ENCODE measurements at regions not wholly inside any gene's neighbourhood (a gene's known extent, or its start where the extent isn't known, plus 50 kb on each side); places are given as distances from the start of the nearest gene placed in this dataset.

GRCh38 chr22:27401321-27401720, 400.2 kb downstream of the MN1 start:
- no peaks in the 10 kb centered on the region for H3K4me1 ChIP-seq (ENCODE audit: low read depth)
- TF ChIP-seq CTCF (IDR thresholded peaks at IDR 0.05): no peak
- DNase-seq (no peak), ATAC-seq (no peak)
- no peaks in the 10 kb centered on the region for H3K9me3 ChIP-seq
- H3K4me3 ChIP-seq: no peak overlapping the region
- no peaks in the 10 kb centered on the region for H3K36me3 ChIP-seq (ENCODE audit: low read depth)
- intact Hi-C loops (cut with DNase I, micrococcal nuclease): no loop called here

DNA sequence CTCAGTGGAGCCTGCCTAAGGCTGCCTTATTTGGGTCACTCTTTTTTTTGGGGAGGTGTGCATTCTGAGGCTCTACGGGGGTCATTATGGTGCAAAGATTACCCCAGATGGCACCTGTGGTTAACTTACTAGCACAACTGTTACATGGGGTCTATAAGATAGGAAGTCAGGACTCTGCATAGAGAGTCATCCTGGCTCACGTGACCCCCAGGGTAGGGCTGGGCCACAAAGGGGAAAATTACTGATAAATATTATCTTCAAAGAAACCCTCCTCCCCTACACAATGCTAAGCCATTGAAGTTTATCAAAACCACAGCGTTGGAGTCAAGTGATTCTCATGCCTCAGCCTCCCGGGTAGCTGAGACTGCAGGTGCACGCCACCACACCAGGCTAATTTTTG, 397.1 kb downstream of the MN1 start:
- Histone ChIP-seq H3K4me3 (no peak overlapping the region), H3K4me1 (ENCODE audit: low read depth) (no peaks in the 10 kb centered on the region), H3K36me3 (ENCODE audit: low read depth) (no peaks in the 10 kb centered on the region), H3K9me3 (no peaks in the 10 kb centered on the region)
- intact Hi-C loops (cut with DNase I, micrococcal nuclease): no loop called here
- TF ChIP-seq CTCF (IDR thresholded peaks at IDR 0.05): no peak
- ATAC-seq: no peak
- no peak for DNase-seq

GRCh38 chr22:27405672-27406388, 395.7 kb downstream of the MN1 start:
- no peak overlapping the region for H3K4me3 ChIP-seq
- H3K9me3 ChIP-seq: no peaks in the 10 kb centered on the region
- no peaks in the 10 kb centered on the region for H3K4me1 ChIP-seq (ENCODE audit: low read depth)
- peak; percentile 52 for TF ChIP-seq CTCF (IDR thresholded peaks at IDR 0.05)
- DNase-seq: peak in 2 of 3 donors; percentile 74 to 76
- intact Hi-C loops (cut with DNase I, micrococcal nuclease): no loop called here
- H3K36me3 ChIP-seq (ENCODE audit: low read depth): no peaks in the 10 kb centered on the region
- ATAC-seq: peak; percentile 77

GRCh38 chr22:27406389-27406861, 395.1 kb downstream of the MN1 start:
- no peak for TF ChIP-seq CTCF (IDR thresholded peaks at IDR 0.05)
- Histone ChIP-seq H3K9me3 (no peaks in the 10 kb centered on the region), H3K4me1 (ENCODE audit: low read depth) (no peaks in the 10 kb centered on the region), H3K4me3 (no peak overlapping the region), H3K36me3 (ENCODE audit: low read depth) (no peaks in the 10 kb centered on the region)
- ATAC-seq (no peak), DNase-seq (no peak)
- intact Hi-C loops (cut with DNase I, micrococcal nuclease): no loop called here

DNA sequence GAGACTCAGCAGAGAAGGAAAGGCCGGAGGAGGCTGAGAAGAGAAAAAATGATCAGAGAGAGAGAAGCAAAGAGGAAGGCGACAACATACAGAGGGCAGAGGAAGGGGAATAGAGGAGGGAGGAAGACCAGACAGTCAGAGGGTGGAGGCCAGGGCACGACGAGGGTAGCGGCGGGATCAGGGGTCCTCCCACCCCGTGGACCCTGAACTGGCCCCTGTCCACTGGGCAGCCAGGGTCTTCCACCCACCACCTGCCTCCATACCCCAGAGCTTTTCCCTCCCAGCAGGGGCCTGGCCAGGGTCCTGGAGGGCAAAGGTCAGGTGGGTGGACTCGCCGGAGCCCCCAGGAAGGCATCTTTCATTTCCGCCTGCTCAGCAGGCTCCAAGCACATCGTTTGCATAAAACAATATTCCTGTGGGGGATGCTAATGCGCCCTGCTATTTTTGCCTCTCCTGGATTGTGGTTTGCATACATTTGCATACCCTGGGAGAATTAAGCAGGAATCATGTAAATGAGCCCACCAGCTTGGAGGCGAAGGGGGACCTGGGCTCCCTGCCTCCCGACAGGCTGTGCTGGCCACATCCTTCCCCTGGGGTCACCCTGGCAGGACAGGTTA, 394.1 kb downstream of the MN1 start:
- DNase-seq (no peak), ATAC-seq (no peak)
- intact Hi-C loops (cut with DNase I, micrococcal nuclease): no loop called here
- no peaks in the 10 kb centered on the region for H3K9me3 ChIP-seq
- no peaks in the 10 kb centered on the region for H3K36me3 ChIP-seq (ENCODE audit: low read depth)
- H3K4me3 ChIP-seq: no peak overlapping the region
- no peak for TF ChIP-seq CTCF (IDR thresholded peaks at IDR 0.05)
- H3K4me1 ChIP-seq (ENCODE audit: low read depth): no peaks in the 10 kb centered on the region
